Stimulated activated naive B cell treated with anti-CD40 and anti-IgM and Interleukin-4, amounts not matched to agents 10 μg/mL and 1 μg/mL and 100 μg/mL, for 72 hours (primary cell): ENCODE measurements at regions not wholly inside any gene's neighbourhood (a gene's known extent, or its start where the extent isn't known, plus 50 kb on each side); places are given as distances from the start of the nearest gene placed in this dataset.

Experiments used
- ATAC-seq, 2 donors: fragments of 150-1000 bp; cut with Tn5 transposase; replicated peaks; 2 replicates each; pipeline ENCODE4 v1.10.0; 2021; ENCODE audit warnings: moderate library complexity in 1 of 2
- DNase-seq: peaks from one replicate; pipeline ENCODE4 v3.0.0; 2021
- H3K27ac Mint-ChIP-seq: one replicate; pipeline ENCODE4 v1.8.0; 2022; ENCODE audit warnings: mild to moderate bottlenecking, mixed read lengths
- H3K27me3 Mint-ChIP-seq, 2 donors: one replicate each; pipeline ENCODE4 v1.8.0; 2022; ENCODE audit warnings: mixed read lengths in 2 of 2
- H3K36me3 Mint-ChIP-seq, 2 donors: one replicate each; pipeline ENCODE4 v1.8.0; 2022; ENCODE audit warnings: mixed read lengths in 2 of 2, mild to moderate bottlenecking in 1 of 2
- H3K4me1 Mint-ChIP-seq, 2 donors: one replicate each; pipeline ENCODE4 v1.8.0; 2022; ENCODE audit warnings: mixed read lengths in 2 of 2, mild to moderate bottlenecking in 1 of 2
- H3K4me3 Mint-ChIP-seq, 2 donors: one replicate each; pipeline ENCODE4 v1.8.0; 2022; ENCODE audit warnings: mild to moderate bottlenecking in 2 of 2, mixed read lengths in 2 of 2, moderate library complexity in 1 of 2
- H3K9me3 Mint-ChIP-seq, 2 donors: one replicate each; pipeline ENCODE4 v1.8.0; 2022; ENCODE audit warnings: mixed read lengths in 2 of 2, mild to moderate bottlenecking in 1 of 2

DNA sequence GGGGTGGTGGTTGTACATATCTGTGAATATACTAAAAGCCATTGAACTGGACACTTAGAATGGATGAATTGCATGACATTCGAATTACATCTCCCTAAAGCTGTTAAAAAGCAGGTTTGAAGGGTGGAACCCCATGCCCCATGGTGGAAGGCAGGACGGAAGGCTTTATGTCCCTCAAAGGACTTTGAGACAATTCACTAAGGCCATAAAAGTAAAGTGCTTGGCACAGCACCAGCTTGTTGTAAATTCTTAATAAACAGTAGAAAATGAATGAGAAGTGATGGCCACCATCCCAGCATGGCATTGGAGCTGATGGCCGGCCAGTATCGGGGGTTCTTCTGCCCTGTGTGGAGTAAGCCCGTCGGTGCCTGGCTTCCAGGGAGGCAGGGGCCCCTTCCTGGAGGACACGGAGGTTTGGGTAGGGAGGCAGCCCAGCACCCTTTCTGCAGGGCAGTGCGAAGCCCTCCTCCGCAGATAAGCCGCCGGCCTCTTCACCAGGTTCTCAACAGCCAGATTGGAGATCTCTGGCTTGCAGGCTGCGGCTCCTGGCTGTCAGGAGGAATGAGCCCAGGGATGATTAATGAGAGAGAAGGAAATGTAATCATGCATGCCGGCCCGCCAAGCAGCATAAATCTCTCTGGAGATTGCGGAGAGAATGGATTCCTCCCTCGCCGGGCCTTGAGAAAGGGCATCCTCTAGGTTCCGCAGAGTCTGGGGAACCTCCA, 346.9 kb downstream of the FOXL1 start:
- peaks cover 49 to 54% of the 10 kb centered on the region in 2 donors for H3K27me3 Mint-ChIP-seq
- H3K27ac Mint-ChIP-seq = no peak overlapping the region
- H3K4me3 Mint-ChIP-seq = no peak overlapping the region
- no peaks in the 10 kb centered on the region for H3K4me1 Mint-ChIP-seq
- ATAC-seq (no peak), DNase-seq (no peak)
- H3K36me3 Mint-ChIP-seq = peaks cover 0 to 2% of the 10 kb centered on the region in 2 donors
- peaks cover 8 to 11% of the 10 kb centered on the region in 2 donors for H3K9me3 Mint-ChIP-seq

DNA sequence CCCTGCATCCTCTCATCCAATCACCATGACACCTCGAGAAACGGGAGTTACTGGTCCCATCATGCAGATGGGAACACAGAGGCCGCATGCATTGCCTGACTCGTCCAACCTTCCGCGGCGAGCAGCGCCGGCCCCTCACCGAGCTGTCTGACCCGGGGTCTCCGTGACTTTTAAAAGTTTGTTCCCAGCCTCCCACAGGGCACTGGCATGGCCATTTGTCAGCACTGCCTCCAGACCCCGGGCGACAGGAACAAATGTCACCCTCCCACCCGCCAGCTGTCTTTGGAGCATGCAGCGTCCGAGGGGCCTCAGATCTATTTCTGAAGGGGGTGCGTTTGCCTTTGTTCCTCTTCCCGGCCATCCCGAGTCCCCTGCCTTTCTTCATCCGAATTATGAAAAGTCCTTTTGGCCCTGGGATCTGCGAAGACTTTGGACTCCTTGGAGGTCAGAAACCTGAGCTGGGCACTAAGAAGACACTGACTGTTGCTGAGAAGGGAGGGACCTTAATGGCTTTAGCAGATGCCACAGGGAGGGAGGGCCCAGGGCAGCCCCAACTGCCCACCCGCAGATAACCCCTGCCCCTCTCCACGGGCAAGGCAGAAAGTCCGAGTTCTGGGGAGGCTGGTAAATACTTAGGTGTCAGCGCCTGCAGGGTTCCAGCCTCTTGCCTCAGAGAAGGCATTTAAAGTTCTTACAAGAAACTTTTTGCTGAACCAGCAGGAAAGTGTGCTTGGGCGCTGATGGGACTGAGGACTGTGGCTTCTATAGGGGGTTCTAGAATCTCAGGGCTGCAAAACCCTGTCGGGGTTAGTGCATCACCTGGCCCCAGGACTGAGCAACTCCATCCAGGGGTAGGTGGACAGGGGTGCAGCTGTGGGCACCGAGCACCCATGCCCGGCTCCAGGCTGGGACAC, 348.1 kb downstream of the FOXL1 start:
- Mint-ChIP-seq H3K27ac (no peak overlapping the region), H3K4me3 (no peak overlapping the region), H3K27me3 (peaks cover 48 to 59% of the 10 kb centered on the region in 2 donors), H3K36me3 (peaks cover 0 to 2% of the 10 kb centered on the region in 2 donors), H3K9me3 (peaks cover 3 to 9% of the 10 kb centered on the region in 2 donors), H3K4me1 (no peaks in the 10 kb centered on the region)
- ATAC-seq (no peak), DNase-seq (no peak)

DNA sequence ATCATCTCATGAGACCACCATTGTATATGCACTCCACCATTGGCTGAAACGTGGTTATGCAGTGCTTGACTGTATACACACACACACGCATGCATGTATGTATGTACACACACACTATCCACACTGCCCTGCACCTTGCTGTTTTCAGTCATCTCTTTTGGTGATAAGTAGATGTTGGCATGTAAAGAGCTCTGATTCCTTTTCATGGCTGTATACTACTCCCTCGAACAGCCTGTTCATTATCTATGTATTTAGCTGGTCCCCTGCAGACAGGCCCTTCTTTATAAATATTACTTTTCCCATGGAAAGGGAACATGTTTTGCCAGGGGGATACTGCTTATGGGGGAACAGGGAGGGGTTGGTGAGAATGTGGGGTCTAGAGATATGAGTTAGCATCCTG, 349.4 kb downstream of the FOXL1 start:
- DNase-seq (no peak), ATAC-seq (no peak)
- Mint-ChIP-seq H3K27ac (no peak overlapping the region), H3K9me3 (peaks cover 1 to 3% of the 10 kb centered on the region in 2 donors), H3K4me3 (no peak overlapping the region), H3K36me3 (peaks cover 0 to 2% of the 10 kb centered on the region in 2 donors), H3K27me3 (peaks cover 44 to 59% of the 10 kb centered on the region in 2 donors), H3K4me1 (no peaks in the 10 kb centered on the region)

DNA sequence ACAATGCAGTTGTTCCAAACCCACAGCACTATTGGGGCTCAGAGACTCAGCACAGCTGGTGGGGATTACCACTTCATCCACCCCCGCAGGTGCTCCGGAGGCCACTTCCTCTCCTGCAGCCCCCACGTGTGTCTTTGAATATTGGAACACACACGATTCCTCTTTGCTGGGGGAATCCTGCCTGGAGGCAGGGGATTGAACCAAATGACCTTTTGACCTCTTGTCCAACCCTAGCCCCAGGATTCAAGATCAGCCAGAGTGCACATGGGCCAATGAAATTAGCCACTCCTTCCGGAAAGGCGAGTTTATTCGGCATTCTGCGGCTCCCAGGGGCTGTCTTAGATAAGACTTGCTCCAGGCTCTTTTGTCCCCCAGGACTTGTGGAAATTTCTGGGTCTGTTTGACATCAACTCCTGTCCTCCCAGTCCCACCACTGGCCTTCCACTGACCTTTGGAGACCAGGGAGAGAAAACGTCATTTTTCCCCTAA, 350.2 kb downstream of the FOXL1 start:
- Mint-ChIP-seq H3K27ac (no peak overlapping the region), H3K27me3 (peaks cover 35 to 57% of the 10 kb centered on the region in 2 donors), H3K4me3 (no peak overlapping the region), H3K4me1 (no peaks in the 10 kb centered on the region), H3K36me3 (peaks cover 0 to 2% of the 10 kb centered on the region in 2 donors), H3K9me3 (peaks cover 1 to 2% of the 10 kb centered on the region in 2 donors)
- ATAC-seq (peak; percentile 56 to 63), DNase-seq (peak; percentile 6)

DNA sequence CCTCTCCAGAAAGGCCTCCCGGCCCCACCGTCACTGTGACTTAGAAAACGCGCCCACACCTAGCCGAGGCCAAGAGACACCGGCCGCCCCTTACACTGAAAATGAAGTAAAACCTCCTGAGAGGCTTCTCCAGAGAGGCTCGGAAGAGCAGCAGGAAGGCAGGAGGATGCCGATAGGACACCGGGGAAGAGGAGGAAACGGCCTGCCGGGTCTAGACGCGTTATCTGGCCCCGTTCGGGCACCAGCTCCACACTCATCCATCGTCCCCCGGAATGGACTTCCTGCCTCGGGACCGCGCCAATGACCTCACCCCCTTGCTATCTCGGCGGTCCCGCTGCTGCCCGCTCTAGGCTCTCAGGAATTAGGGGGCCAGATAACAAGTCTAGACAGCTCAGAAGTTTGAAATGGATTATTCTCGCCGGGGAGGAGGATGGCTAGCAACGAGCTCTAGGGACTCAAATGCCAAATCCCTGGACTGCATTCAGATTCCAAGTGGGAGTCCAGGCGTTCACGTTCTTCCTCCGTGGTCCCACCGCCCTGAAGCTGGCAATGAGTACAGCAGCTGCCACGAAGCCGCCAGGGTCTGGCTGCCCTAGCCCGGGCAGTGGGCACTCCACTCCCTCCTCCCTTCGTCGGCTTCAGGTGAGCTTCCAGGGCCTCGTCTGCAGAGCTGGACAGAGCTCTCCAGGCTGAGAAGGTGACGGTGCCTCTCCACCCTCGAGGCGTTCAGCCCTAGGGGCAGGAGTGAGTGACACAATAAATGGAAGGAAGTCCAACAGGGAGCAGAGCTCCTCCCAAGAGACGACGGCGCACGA, 350.9 kb downstream of the FOXL1 start:
- DNase-seq (no peak), ATAC-seq (no peak)
- no peak overlapping the region for H3K4me3 Mint-ChIP-seq
- H3K27ac Mint-ChIP-seq = no peak overlapping the region
- peaks cover 0 to 2% of the 10 kb centered on the region in 2 donors for H3K36me3 Mint-ChIP-seq
- no peaks in the 10 kb centered on the region for H3K4me1 Mint-ChIP-seq
- peaks cover 0 to 1% of the 10 kb centered on the region in 2 donors for H3K9me3 Mint-ChIP-seq
- H3K27me3 Mint-ChIP-seq = peaks cover 28 to 50% of the 10 kb centered on the region in 2 donors

DNA sequence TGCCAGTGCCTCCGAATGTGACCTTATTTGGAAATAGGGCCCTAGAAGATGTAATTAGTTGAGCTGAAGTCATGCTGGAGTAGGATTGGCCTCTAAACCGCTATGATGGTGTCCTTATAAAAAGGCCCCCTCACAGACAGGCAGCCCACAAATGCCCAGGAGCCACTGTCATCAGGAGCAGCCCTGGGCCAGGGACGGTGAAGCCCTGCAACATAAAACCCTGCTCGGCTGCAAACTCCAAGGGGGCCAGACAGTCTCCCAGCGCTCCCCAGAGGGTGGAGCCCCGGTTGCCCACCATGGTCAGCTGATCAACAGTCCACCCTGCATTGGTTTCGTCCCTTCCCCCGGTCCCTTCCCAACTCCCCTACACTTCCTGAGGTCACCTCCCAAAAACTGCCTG, 351.7 kb downstream of the FOXL1 start:
- no peak overlapping the region for H3K4me3 Mint-ChIP-seq
- H3K27me3 Mint-ChIP-seq = peaks cover 27 to 49% of the 10 kb centered on the region in 2 donors
- H3K4me1 Mint-ChIP-seq = no peaks in the 10 kb centered on the region
- ATAC-seq (no peak), DNase-seq (no peak)
- peaks cover 0 to 1% of the 10 kb centered on the region in 2 donors for H3K9me3 Mint-ChIP-seq
- no peak overlapping the region for H3K27ac Mint-ChIP-seq
- no peaks in the 10 kb centered on the region for H3K36me3 Mint-ChIP-seq

DNA sequence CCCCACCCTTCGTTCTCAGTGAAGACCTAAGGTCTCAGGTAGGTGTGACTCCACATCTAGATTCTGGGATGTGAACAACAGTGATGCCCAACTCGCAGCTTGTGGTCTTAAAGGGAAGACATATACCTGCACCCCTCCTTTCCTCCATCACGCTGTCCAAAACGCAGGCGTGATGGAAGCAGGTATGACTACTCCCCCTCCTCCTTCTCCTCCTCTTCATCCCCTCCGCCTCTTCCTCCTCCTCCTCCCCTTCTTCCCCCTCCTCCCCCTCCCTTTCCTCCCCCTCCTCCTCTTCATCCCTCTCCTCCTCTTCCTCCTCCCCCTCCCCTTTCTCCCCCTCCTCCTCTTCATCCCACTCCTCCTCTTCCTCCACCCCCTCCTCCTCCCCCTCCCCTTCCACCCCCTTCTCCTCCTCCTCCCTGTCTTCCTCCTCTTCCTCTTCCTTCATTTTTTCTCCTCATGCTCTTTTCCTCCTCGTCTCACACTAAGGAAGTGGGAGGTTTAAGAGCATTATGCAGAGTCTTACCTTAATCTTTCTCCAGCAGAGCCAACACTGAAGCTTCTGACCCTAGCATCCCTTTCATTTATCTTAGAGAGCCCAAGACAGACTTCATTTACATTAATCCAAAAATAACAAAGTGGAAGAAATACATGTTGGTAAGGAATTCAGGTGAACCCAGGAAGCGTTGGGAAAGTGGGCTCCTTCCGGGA, 352.5 kb downstream of the FOXL1 start:
- ATAC-seq = no peak
- no peak overlapping the region for H3K4me3 Mint-ChIP-seq
- H3K36me3 Mint-ChIP-seq = no peaks in the 10 kb centered on the region
- H3K9me3 Mint-ChIP-seq = peaks cover 0 to 1% of the 10 kb centered on the region in 2 donors
- peaks cover 27 to 49% of the 10 kb centered on the region in 2 donors for H3K27me3 Mint-ChIP-seq
- H3K27ac Mint-ChIP-seq = no peak overlapping the region
- no peaks in the 10 kb centered on the region for H3K4me1 Mint-ChIP-seq
- DNase-seq = no peak

DNA sequence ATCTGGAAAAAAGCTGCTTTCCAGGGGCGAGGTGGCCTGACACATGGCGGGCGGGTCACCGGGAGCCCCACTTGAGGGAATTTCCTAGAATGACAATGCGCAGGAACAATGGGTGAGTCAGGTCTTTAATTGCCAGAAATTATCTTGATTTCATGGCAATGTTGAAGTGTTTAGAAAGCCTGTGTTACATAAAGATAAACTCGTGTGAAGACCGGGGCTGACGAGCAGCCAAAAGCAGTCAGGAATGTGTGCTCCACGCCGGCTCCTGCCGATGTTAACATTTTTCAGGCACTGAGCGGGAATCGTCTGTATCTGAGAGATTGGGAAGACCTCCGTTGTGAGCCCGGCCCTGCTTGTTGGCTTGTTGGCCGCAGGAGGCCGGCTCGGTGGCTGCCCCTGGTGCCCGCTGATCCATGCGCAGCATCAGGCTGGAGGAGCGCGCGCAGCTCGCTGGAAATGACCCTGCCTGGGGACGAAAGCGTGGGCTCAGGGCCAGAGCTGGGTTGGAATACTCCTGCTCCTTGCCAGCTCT, 353.1 kb downstream of the FOXL1 start:
- Mint-ChIP-seq H3K9me3 (peaks cover 0 to 1% of the 10 kb centered on the region in 2 donors), H3K4me1 (no peaks in the 10 kb centered on the region), H3K27ac (no peak overlapping the region), H3K36me3 (no peaks in the 10 kb centered on the region), H3K27me3 (peaks cover 22 to 47% of the 10 kb centered on the region in 2 donors), H3K4me3 (no peak overlapping the region)
- DNase-seq (no peak), ATAC-seq (no peak)

DNA sequence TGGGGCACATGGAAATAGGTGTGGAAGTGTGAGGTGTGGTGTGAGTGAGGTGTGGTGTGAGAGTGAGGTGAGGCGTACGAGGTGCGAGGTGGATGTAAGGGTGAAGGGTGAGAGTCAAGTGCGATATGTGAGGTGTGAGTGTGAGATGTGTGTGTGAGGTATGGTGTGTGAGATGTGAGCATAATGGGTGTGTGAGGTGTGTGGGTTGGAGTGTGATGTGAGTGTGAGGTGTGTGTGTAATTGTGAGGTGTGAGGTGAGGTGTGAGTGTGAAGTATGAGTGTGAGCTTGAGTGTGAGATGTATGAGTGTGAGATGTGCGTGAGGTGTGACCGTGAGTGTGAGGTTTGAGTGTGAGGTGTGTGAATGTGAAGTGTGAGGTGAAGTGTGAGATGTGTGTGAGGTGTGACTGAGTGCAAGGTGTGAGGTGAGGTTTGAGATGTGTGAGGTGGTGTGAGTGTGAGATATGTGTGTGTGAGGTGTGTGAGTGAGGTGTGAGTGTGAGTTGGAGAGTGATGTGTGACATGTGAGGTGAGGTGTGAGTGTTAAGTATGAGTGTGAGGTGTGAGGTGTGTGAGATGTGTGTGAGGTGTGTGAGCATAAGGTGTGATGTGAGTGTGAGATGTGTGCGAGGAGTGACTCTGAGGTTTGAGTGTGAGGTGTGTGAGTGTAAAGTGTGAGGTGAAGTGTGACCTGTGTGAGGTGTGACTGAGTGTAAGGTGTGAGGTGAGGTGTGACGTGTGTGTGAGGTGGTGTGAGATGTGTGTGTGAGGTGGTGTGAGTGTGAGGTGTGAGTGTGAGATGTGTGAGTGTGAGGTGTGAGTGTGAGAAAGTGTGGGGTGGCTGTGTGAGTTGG, 354.0 kb downstream of the FOXL1 start:
- DNase-seq (no peak), ATAC-seq (no peak)
- Mint-ChIP-seq H3K36me3 (no peaks in the 10 kb centered on the region), H3K27me3 (peaks cover 16 to 47% of the 10 kb centered on the region in 2 donors), H3K4me3 (no peak overlapping the region), H3K9me3 (peaks cover 0 to 1% of the 10 kb centered on the region in 2 donors), H3K4me1 (no peaks in the 10 kb centered on the region), H3K27ac (no peak overlapping the region)

DNA sequence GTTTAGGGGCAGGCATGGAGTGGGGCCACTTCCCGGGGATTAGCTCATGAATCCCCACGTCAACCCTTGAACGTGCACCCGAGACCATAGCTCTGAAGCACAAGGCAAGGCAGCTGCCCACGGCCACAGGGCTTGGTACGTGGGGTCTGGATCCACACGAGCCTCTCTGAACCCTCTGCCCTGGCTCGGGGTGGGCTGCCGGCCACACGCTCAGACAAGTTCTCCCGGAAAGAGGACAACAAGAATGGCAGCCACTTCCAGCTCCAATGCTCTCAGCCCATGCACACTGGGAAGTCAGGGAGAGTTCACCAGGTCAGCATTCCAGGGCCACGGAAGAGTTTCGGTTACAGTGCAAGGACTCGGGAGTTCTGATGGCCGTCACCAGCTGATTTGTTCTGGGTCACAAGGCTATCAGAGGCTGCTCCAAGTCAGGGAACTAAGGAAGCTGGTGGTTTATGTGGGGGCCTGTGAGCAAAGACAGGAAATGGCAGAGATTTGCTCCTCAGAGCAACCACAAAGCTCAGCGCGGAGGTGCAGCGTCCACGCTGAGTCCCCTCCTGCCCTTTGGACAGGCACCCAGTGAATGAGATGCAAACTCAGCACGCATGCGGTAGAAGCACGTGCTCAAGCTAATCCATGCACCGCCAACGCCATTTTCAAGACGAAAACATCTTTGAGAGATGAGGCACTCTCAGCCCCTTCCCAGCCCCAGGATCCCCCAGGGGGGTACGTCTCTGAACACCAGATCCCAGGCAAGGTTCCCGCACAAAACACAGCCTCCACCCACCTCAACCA, 356.4 kb downstream of the FOXL1 start:
- Mint-ChIP-seq H3K4me3 (no peak overlapping the region), H3K27ac (no peak overlapping the region), H3K27me3 (peaks cover 30 to 32% of the 10 kb centered on the region in 2 donors), H3K36me3 (no peaks in the 10 kb centered on the region), H3K9me3 (peaks cover 3 to 6% of the 10 kb centered on the region in 2 donors), H3K4me1 (no peaks in the 10 kb centered on the region)
- no peak for DNase-seq
- ATAC-seq = no peak

DNA sequence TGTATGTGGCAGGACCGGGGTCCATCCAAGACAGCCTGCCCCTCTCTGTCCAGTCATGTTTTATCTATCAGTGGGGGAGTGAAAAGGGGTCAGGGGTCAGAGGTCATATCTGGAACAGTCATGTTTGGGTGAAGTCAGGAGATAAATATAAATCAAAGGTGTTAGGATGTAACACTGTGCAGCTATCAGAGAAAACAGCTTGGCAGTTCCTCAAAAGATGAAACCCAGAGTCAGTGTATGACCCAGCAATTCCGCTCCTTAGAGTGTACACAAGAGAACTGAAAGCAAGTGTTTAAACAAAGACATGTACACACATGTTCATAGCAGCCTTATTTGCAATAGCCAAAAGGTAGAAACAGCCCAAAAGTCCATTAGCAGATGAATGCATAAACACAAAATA, 361.3 kb downstream of the FOXL1 start:
- Mint-ChIP-seq H3K27me3 (peaks cover 19 to 35% of the 10 kb centered on the region in 2 donors), H3K9me3 (peaks cover 8 to 12% of the 10 kb centered on the region in 2 donors), H3K27ac (no peak overlapping the region), H3K36me3 (peaks cover 0 to 4% of the 10 kb centered on the region in 2 donors), H3K4me1 (no peaks in the 10 kb centered on the region), H3K4me3 (no peak overlapping the region)
- ATAC-seq (no peak), DNase-seq (no peak)

DNA sequence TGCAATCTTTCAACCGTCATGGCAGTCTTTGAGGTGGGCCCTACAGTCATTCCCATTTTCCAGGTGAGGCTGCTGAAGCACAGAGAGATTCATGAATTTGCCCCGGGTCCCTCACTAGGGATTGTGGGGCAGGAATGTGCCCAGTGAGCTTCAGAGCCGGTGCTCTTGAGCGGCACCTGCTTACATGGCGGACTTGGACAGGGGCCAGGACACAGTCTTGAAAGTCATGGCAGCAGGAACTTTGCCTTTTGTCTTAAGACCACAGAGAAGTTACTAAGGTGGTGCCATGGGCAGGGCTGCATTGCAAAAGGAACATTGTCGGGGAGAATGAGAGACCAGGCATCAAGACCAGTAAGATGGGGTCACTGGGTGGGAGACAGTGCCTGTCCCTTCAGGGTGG, 363.4 kb downstream of the FOXL1 start:
- H3K4me3 Mint-ChIP-seq = no peak overlapping the region
- ATAC-seq (no peak), DNase-seq (no peak)
- peaks cover 4 to 21% of the 10 kb centered on the region in 2 donors for H3K27me3 Mint-ChIP-seq
- no peaks in the 10 kb centered on the region for H3K4me1 Mint-ChIP-seq
- H3K27ac Mint-ChIP-seq = no peak overlapping the region
- H3K9me3 Mint-ChIP-seq = peaks cover 8 to 12% of the 10 kb centered on the region in 2 donors
- peaks cover 0 to 4% of the 10 kb centered on the region in 2 donors for H3K36me3 Mint-ChIP-seq
